ENCODE measurements at regions not wholly inside any gene's neighbourhood (a gene's known extent, or its start where the extent isn't known, plus 50 kb on each side); places are given as distances from the start of the nearest gene placed in this dataset.
"Not testable (repeated sequence)": the region's sequence is repeated elsewhere in the genome, so short reads cannot be mapped to it uniquely, and the experiment has no call there.

- DNase-seq, result no peak
Measured at GRCh38 chr13:73664851-73665250, 469.4 kb downstream of the KLF12 start.

- DNase-seq, result no peak
Measured at GRCh38 chr13:73662833-73663232, 471.4 kb downstream of the KLF12 start.

- no peak for DNase-seq
Measured at GRCh38 chr13:73661687-73662425, 472.3 kb downstream of the KLF12 start.

- no peak for DNase-seq
Measured at GRCh38 chr13:73661066-73661465, 473.1 kb downstream of the KLF12 start.

- no peak for DNase-seq
Measured at GRCh38 chr13:73658639-73659038, 475.6 kb downstream of the KLF12 start.

GRCh38 chr13:73657821-73658540 is 476.2 kb downstream of the KLF12 start:
- no peak for DNase-seq

- no peak for DNase-seq
Measured at GRCh38 chr13:73656863-73657262, 477.3 kb downstream of the KLF12 start.

- DNase-seq, result no peak
Measured at GRCh38 chr13:73653688-73654087, 480.5 kb downstream of the KLF12 start.

GRCh38 chr13:73647417-73647816 is 486.8 kb downstream of the KLF12 start:
- no peak for DNase-seq

- not testable (repeated sequence) for DNase-seq
Measured at GRCh38 chr13:73640476-73641179, 493.6 kb downstream of the KLF12 start.

- DNase-seq, result no peak
Measured at GRCh38 chr13:73635166-73635787, 498.9 kb downstream of the KLF12 start.

- no peak for DNase-seq
Measured at GRCh38 chr13:73633817-73634460, 500.3 kb downstream of the KLF12 start.

- no peak for DNase-seq
Measured at GRCh38 chr13:73631411-73631810, 502.8 kb downstream of the KLF12 start.

- no peak for DNase-seq
Measured at GRCh38 chr13:73625562-73626339, 508.5 kb downstream of the KLF12 start.

- no peak for DNase-seq
Measured at GRCh38 chr13:73623281-73623680, 510.9 kb downstream of the KLF12 start.

GRCh38 chr13:73622381-73622780 is 511.8 kb downstream of the KLF12 start:
- peak in 1 of 4 experiments; percentile 2 for DNase-seq

GRCh38 chr13:73618275-73618865 is 515.8 kb downstream of the KLF12 start:
- DNase-seq, result no peak

GRCh38 chr13:73616861-73617260 is 517.3 kb downstream of the KLF12 start:
- no peak for DNase-seq

GRCh38 chr13:73610799-73611592 is 523.2 kb downstream of the KLF12 start:
- DNase-seq, result no peak

- DNase-seq, result no peak
Measured at GRCh38 chr13:73608711-73609485, 525.3 kb downstream of the KLF12 start.
